Transverse colon (tissue), 4 donors: ENCODE measurements at regions not wholly inside any gene's neighbourhood (a gene's known extent, or its start where the extent isn't known, plus 50 kb on each side); places are given as distances from the start of the nearest gene placed in this dataset.
"Not testable (repeated sequence)": the region's sequence is repeated elsewhere in the genome, so short reads cannot be mapped to it uniquely, and the experiment has no call there.

Source experiments
- DNase-seq: peaks from one replicate; pipeline ENCODE4 v3.0.0-alpha.2; 2019
- H3K27ac ChIP-seq, 4 donors: fragments of 200-600 bp; sonication (generic); 2 replicates each; pipeline ENCODE4 v1.5.1; 2016 to 2018; ENCODE audit warnings: inconsistent platforms in 4 of 4
- H3K27me3 ChIP-seq: fragments of 200-600 bp; sonication (generic); 2 replicates; pipeline ENCODE4 v1.5.1; 2017; ENCODE audit warnings: inconsistent platforms
- H3K36me3 ChIP-seq, 4 donors: fragments of 200-600 bp; sonication (generic); 2 replicates each; pipeline ENCODE4 v1.5.1; 2017 to 2019; ENCODE audit warnings: inconsistent platforms in 4 of 4
- H3K4me1 ChIP-seq, 4 donors: fragments of 200-600 bp; sonication (generic); 2 replicates each; pipeline ENCODE4 v1.5.1; 2017 to 2020; ENCODE audit warnings: inconsistent platforms in 4 of 4
- H3K4me3 ChIP-seq, 4 donors: fragments of 200-600 bp; sonication (generic); 1 replicate in 1 of 4; 2 replicates in 3 of 4; pipeline versions ENCODE4 v1.5.1 to v1.6.1; 2017 to 2019; ENCODE audit warnings: inconsistent platforms in 4 of 4
- H3K9me3 ChIP-seq, 2 donors: fragments of 200-600 bp; sonication (generic); 2 replicates each; pipeline ENCODE4 v1.5.1; 2017 to 2019; ENCODE audit warnings: inconsistent platforms in 2 of 2
- EP300 ChIP-seq: sonication (generic); formaldehyde crosslinking; IDR thresholded peaks from one replicate; pipeline ENCODE4 v1.6.1; 2017; ENCODE audit warnings: antibody characterized with exemption, low read depth
- POLR2A ChIP-seq: fragments of 450-650 bp; IDR thresholded peaks from one replicate; pipeline ENCODE4 v1.6.1; 2016; ENCODE audit warnings: antibody characterized with exemption, mild to moderate bottlenecking, moderate library complexity
- POLR2AphosphoS5 ChIP-seq, 3 donors: sonication (generic); formaldehyde crosslinking; IDR thresholded peaks; one replicate each; pipeline ENCODE4 v1.6.1; 2016; ENCODE audit warnings: antibody characterized with exemption in 3 of 3
- WGBS, 2 donors: methylation state at CpG; one replicate each; pipeline ENCODE4 v1.1.5; 2018; ENCODE audit warnings: low coverage in 1 of 2; 5-methylcytosine and 5-hydroxymethylcytosine counted together
- in situ Hi-C, 4 donors: fragments of 200-750 bp; cut with MboI; loops; one replicate each; pipeline versions ENCODE4 v1.15.0 to v1.15.1; 2017; ENCODE audit warnings: low sequenced_read_pairs in 3 of 4, low pct_ligation_motif_present in 1 of 4, low pct_unique_long_range_greater_than_20kb in 1 of 4
- intact Hi-C: fragments of 100-400 bp; cut with DNase I; formaldehyde crosslinking; loops from one replicate; pipeline ENCODE4 v1.15.1; 2023; ENCODE audit warnings: low total_unique reads
- TF ChIP-seq, protein P1 (sequence below), 5 experiments: fragments of 200-600 bp in 3 of 5; fragments of 450-650 bp in 2 of 5; sonication (generic) in 3 of 5; IDR thresholded peaks; 1 replicate in 2 of 5; 2 replicates in 3 of 5; pipeline ENCODE4 v1.5.1; 2016 to 2017; ENCODE audit warnings: antibody characterized with exemption in 5 of 5, inconsistent platforms in 3 of 5, mild to moderate bottlenecking in 2 of 5, moderate library complexity in 1 of 5

DNA sequence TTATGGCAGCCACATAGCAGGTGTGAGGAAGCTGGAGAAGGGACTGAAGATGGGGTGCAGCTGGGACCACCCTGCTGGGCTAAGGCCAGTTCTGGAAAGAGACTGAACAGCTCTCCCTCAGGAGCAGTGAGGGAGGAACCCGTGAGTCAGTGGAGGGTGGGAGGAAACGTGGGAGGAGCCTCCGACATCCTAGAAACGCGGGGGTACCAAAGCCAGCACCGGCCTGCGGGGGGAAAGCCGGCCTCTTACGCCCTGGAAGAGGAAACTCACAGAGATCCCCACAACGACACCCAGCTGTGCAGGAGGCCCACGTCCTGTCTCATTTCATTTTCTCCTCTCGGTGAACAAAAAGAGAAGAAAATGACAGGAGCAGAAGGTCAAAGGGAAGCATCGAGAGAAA, 185.8 kb upstream of the IRX4 start:
- H3K27me3 ChIP-seq, result no peaks in the 10 kb centered on the region
- in situ Hi-C loops (no loop called here), intact Hi-C loops (no loop called here)
- TF ChIP-seq POLR2AphosphoS5 (IDR thresholded peaks at IDR 0.05) (no peak), EP300 (no peak), POLR2A (no peak)
- TF ChIP-seq, protein P1, sequence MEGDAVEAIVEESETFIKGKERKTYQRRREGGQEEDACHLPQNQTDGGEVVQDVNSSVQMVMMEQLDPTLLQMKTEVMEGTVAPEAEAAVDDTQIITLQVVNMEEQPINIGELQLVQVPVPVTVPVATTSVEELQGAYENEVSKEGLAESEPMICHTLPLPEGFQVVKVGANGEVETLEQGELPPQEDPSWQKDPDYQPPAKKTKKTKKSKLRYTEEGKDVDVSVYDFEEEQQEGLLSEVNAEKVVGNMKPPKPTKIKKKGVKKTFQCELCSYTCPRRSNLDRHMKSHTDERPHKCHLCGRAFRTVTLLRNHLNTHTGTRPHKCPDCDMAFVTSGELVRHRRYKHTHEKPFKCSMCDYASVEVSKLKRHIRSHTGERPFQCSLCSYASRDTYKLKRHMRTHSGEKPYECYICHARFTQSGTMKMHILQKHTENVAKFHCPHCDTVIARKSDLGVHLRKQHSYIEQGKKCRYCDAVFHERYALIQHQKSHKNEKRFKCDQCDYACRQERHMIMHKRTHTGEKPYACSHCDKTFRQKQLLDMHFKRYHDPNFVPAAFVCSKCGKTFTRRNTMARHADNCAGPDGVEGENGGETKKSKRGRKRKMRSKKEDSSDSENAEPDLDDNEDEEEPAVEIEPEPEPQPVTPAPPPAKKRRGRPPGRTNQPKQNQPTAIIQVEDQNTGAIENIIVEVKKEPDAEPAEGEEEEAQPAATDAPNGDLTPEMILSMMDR (IDR thresholded peaks at IDR 0.05), result no peak
- no peaks in the 10 kb centered on the region for H3K4me1 ChIP-seq
- no peak overlapping the region for H3K4me3 ChIP-seq
- H3K9me3 ChIP-seq, result no peaks in the 10 kb centered on the region
- no peak overlapping the region for H3K27ac ChIP-seq
- no peak for DNase-seq
- 36 to 69% methylated on average over 4 to 13 of the region's 13 CpGs for WGBS, 2 donors
- no peaks in the 10 kb centered on the region for H3K36me3 ChIP-seq

DNA sequence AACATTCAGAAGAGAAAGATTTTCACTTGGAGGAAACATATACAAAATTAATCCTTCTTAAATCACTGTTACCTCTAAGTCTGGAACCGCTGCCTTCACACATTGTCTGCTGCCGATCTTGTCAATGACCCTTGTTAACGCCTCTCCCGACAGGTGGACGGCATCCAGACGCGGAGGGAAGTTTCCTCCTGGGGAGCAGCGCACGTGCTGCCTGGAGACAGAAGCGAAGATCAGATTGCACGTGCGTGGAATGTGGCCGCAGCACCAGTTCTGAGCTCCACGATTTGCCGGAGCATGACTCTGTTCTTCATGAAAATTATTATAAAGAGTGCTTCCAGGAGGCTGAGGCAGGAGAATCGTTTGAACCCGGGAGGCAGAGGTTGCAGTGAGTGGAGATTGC, 183.6 kb upstream of the IRX4 start:
- no peak for DNase-seq
- Histone ChIP-seq H3K4me3 (no peak overlapping the region), H3K27me3 (no peaks in the 10 kb centered on the region), H3K27ac (no peak overlapping the region), H3K9me3 (no peaks in the 10 kb centered on the region), H3K36me3 (no peaks in the 10 kb centered on the region), H3K4me1 (no peaks in the 10 kb centered on the region)
- TF ChIP-seq, protein P1 (IDR thresholded peaks at IDR 0.05), result no peak
- TF ChIP-seq EP300 (no peak), POLR2AphosphoS5 (IDR thresholded peaks at IDR 0.05) (no peak), POLR2A (no peak)
- intact Hi-C loops (no loop called here), in situ Hi-C loops (no loop called here)
- 45 to 66% methylated on average over 6 to 17 of the region's 17 CpGs for WGBS, 2 donors

DNA sequence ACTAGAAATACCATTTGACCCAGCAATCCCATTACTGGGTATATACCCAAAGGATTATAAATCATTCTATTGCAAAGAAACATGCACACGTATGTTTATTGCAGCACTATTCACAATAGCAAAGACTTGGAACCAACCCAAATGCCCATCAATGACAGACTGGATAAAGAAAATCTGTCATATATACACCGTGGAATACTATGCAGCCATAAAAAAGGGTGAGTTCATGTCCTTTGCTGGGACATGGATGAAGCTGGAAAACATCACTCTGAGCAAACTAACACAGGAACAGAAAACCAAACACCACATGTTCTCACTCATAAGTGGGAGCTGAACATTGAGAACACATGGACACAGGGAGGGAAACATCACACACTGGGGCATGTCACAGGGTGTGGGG, 180.7 kb upstream of the IRX4 start:
- H3K4me1 ChIP-seq, in situ Hi-C loops, DNase-seq, H3K36me3 ChIP-seq, H3K9me3 ChIP-seq, H3K4me3 ChIP-seq, H3K27me3 ChIP-seq, intact Hi-C loops, H3K27ac ChIP-seq: not testable (repeated sequence)
- WGBS, 2 donors, result 37 to 63% methylated on average over 2 of the region's 2 CpGs

DNA sequence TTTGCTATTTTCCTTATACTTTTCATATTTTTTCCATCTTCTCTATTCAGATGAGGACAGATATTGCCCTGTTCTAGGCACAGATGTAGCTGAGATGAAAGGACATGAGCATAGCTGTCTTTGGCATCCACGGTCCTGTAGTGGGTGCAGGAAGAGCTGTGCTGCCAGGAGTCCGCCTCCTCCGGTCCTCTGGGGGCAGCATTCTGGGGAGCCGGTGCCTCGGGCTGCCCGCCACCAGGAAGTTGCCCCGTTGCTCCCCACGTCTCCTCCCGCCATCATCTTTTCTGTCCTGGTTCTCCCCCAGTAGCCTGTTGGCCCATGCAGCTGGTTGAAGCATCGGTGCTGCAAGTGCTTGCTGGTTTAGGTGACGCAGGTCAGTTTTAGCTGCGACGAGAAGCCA, 170.0 kb upstream of the IRX4 start:
- H3K36me3 ChIP-seq, result no peaks in the 10 kb centered on the region
- in situ Hi-C loops, result no loop called here
- H3K4me3 ChIP-seq, result no peak overlapping the region
- H3K27me3 ChIP-seq, result no peaks in the 10 kb centered on the region
- no peak for DNase-seq
- H3K4me1 ChIP-seq, result no peaks in the 10 kb centered on the region
- intact Hi-C loops, result no loop called here
- no peaks in the 10 kb centered on the region for H3K9me3 ChIP-seq
- H3K27ac ChIP-seq, result no peak overlapping the region
- 91% methylated on average over 13 of the region's 13 CpGs; no CpG with 5 or more reads in 1 of the 2 donors for WGBS, 2 donors
- TF ChIP-seq EP300 (no peak), POLR2A (no peak), POLR2AphosphoS5 (IDR thresholded peaks at IDR 0.05) (no peak)
- TF ChIP-seq, protein P1 (IDR thresholded peaks at IDR 0.05), result no peak

DNA sequence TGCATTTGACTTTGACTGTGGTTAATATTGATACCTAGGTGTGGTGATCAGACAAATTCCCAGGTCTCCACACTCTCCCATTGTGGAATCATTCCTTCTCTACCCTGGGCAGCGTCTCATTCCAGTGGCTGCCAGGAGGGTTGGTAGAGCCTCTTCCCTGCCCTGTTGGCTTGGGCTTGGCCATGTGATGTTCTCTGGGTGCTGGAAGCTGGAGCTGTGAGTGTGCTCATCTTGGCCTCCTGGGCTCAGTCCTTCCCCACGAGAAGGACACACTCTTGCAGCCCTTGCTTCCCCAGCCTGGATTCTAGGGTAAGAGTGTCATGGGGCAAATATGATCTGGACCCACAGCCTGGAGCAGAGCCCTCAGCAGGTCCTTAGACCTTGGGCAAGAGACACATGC, 167.2 kb upstream of the IRX4 start:
- TF ChIP-seq EP300 (no peak), POLR2A (no peak), POLR2AphosphoS5 (IDR thresholded peaks at IDR 0.05) (no peak)
- TF ChIP-seq, protein P1 (IDR thresholded peaks at IDR 0.05), result no peak
- Histone ChIP-seq H3K4me3 (no peak overlapping the region), H3K36me3 (no peaks in the 10 kb centered on the region), H3K9me3 (no peaks in the 10 kb centered on the region), H3K27ac (no peak overlapping the region), H3K27me3 (no peaks in the 10 kb centered on the region), H3K4me1 (no peaks in the 10 kb centered on the region)
- DNase-seq, result no peak
- intact Hi-C loops, result no loop called here
- 70% methylated on average over 2 of the region's 2 CpGs; no CpG with 5 or more reads in 1 of the 2 donors for WGBS, 2 donors
- in situ Hi-C loops, result no loop called here
